GM12878 (cell line): ENCODE measurements at regions not wholly inside any gene's neighbourhood (a gene's known extent, or its start where the extent isn't known, plus 50 kb on each side); places are given as distances from the start of the nearest gene placed in this dataset.

ENCODE experiments used
- ATF2 ChIP-seq: IDR thresholded peaks from 2 replicates; pipeline ENCODE4 v1.6.1; 2012; ENCODE audit warnings: low read length, inconsistent platforms
- DPF2 ChIP-seq: fragments of 450-650 bp; IDR thresholded peaks from 2 replicates; pipeline ENCODE4 v1.6.1; 2017; ENCODE audit warnings: mild to moderate bottlenecking
- EGR1 ChIP-seq, 2 experiments: IDR thresholded peaks; 1 replicate in 1 of 2; 2 replicates in 1 of 2; pipeline ENCODE4 v1.6.1; 2011 to 2012; ENCODE audit warnings: low read depth in 2 of 2, low read length in 2 of 2, borderline replicate concordance in 1 of 2, mild to moderate bottlenecking in 1 of 2, moderate library complexity in 1 of 2
- ELK1 ChIP-seq: IDR thresholded peaks from 2 replicates; pipeline ENCODE4 v1.6.1; 2012; ENCODE audit warnings: low read depth, low read length, improper control_type of control experiment
- EZH2 ChIP-seq: IDR thresholded peaks from 2 replicates; pipeline ENCODE4 v1.6.1; 2012; ENCODE audit warnings: low read depth, mild to moderate bottlenecking, control low read depth, inconsistent platforms, low read length, borderline replicate concordance; ENCODE audit not compliant: control insufficient read depth
- HCFC1 ChIP-seq: fragments of 150-350 bp; IDR thresholded peaks from 2 replicates; pipeline ENCODE4 v1.6.1; 2014; ENCODE audit warnings: low read length
- KLF5 ChIP-seq: fragments of 450-650 bp; IDR thresholded peaks from 2 replicates; pipeline ENCODE4 v1.6.1; 2014; ENCODE audit warnings: mild to moderate bottlenecking; ENCODE audit not compliant: partially characterized antibody
- MAX ChIP-seq: IDR thresholded peaks from 2 replicates; pipeline ENCODE4 v1.6.1; 2012; ENCODE audit warnings: low read depth, low read length, improper control_type of control experiment
- MYC ChIP-seq: IDR thresholded peaks from 2 replicates; pipeline ENCODE4 v1.6.1; 2011; ENCODE audit warnings: mild to moderate bottlenecking, low read length, moderate library complexity, inconsistent platforms; ENCODE audit not compliant: insufficient read depth, insufficient replicate concordance, insufficient read length, severe bottlenecking
- POLR2AphosphoS2 ChIP-seq: IDR thresholded peaks from 2 replicates; pipeline ENCODE4 v1.6.1; 2011; ENCODE audit warnings: low read depth, mild to moderate bottlenecking, low read length, improper control_type of control experiment, moderate library complexity
- RBBP5 ChIP-seq: fragments of 200-600 bp; sonication (generic); conservative IDR thresholded peaks from 2 replicates; pipeline ENCODE4 v1.6.1; 2016
- SMARCA5 ChIP-seq: fragments of 450-650 bp; IDR thresholded peaks from 2 replicates; pipeline ENCODE4 v1.6.1; 2017; ENCODE audit warnings: mild to moderate bottlenecking
- ZBTB11 ChIP-seq: fragments of 450-650 bp; formaldehyde crosslinking; IDR thresholded peaks from 2 replicates; pipeline ENCODE4 v1.5.0; 2022; ENCODE audit warnings: mild to moderate bottlenecking, missing genetic modification characterization
- ZZZ3 ChIP-seq: IDR thresholded peaks from 2 replicates; pipeline ENCODE4 v1.6.1; 2011; ENCODE audit warnings: low read depth; ENCODE audit not compliant: control insufficient read depth, insufficient read length

GRCh38 chr7:106392590-106392989 lies 107.8 kb upstream of the NAMPT start (continued):
- no peak for TF ChIP-seq ATF2
- no peak for TF ChIP-seq DPF2
- no peak for TF ChIP-seq RBBP5
- no peak for TF ChIP-seq ZZZ3
- TF ChIP-seq KLF5: no peak
- no peak for TF ChIP-seq MYC
- no peak for TF ChIP-seq ELK1
- TF ChIP-seq SMARCA5: no peak
- TF ChIP-seq EGR1 (IDR thresholded peaks at IDR 0.05; ENCODE audit: borderline replicate concordance in 1 of 2, low read depth in 2 of 2, low read length in 2 of 2): no peak
- no peak for TF ChIP-seq HCFC1
- TF ChIP-seq POLR2AphosphoS2: no peak
- TF ChIP-seq ZBTB11 (CRISPR knock-in tag): no peak
- no peak for TF ChIP-seq EZH2
- no peak for TF ChIP-seq MAX
